Erythroblast (primary cell): ENCODE measurements at regions not wholly inside any gene's neighbourhood (a gene's known extent, or its start where the extent isn't known, plus 50 kb on each side); places are given as distances from the start of the nearest gene placed in this dataset.

Source experiments
- GATA1 ChIP-seq: IDR thresholded peaks from 2 replicates; pipeline ENCODE4 v1.6.1; 2011; ENCODE audit warnings: low read depth, mild to moderate bottlenecking, control low read depth, low read length, moderate library complexity
- POLR2A ChIP-seq: IDR thresholded peaks from 2 replicates; pipeline ENCODE4 v1.6.1; 2011; ENCODE audit warnings: mild to moderate bottlenecking, low read length

DNA sequence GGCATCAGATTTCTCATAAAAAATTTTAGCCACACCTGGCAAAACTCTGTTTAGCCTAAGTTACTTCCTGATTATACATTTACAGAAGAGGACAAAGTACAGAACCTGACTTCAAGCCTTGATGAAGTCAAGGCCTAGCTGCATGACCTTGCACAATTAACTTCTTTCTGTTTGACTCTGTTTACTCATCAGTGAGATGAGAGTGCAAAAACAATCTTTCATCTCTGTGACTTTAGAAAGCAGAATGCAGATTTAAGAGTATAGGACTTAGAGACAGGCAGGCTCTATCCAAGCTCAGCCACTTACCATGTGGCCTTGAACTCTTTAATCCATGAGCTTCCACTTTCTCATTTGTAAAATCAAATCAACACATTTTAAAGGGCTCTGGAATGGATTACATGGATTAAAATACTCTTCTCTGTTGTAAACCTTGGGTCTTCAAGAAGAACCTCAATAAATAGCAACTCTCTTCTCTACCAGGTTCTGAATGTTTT, 1178.9 kb downstream of the FLRT2 start:
- no peak for TF ChIP-seq POLR2A
- TF ChIP-seq GATA1: no peak
